ENCODE measurements at regions not wholly inside any gene's neighbourhood (a gene's known extent, or its start where the extent isn't known, plus 50 kb on each side); places are given as distances from the start of the nearest gene placed in this dataset.

- TF ChIP-seq TARDBP (IDR thresholded peaks at IDR 0.05) (no peak), ZNF384 (IDR thresholded peaks at IDR 0.05) (no peak), FOXA1 (IDR thresholded peaks at IDR 0.05) (no peak)
These were observed 180.7 kb downstream of the ZBTB18 start for GRCh38 chr1:244231572-244232315.
